Caki2 (cell line): ENCODE measurements at regions not wholly inside any gene's neighbourhood (a gene's known extent, or its start where the extent isn't known, plus 50 kb on each side); places are given as distances from the start of the nearest gene placed in this dataset.

Experiments
- DNase-seq: peaks from one replicate; pipeline ENCODE4 v3.0.0-alpha.2; 2015; ENCODE audit warnings: low read depth
- in situ Hi-C: cut with HindIII; loops from 2 replicates; pipeline ENCODE4 v1.10.0; 2016; ENCODE audit warnings: low sequenced_read_pairs, low pct_unique_long_range_greater_than_20kb, mixed read lengths

DNA sequence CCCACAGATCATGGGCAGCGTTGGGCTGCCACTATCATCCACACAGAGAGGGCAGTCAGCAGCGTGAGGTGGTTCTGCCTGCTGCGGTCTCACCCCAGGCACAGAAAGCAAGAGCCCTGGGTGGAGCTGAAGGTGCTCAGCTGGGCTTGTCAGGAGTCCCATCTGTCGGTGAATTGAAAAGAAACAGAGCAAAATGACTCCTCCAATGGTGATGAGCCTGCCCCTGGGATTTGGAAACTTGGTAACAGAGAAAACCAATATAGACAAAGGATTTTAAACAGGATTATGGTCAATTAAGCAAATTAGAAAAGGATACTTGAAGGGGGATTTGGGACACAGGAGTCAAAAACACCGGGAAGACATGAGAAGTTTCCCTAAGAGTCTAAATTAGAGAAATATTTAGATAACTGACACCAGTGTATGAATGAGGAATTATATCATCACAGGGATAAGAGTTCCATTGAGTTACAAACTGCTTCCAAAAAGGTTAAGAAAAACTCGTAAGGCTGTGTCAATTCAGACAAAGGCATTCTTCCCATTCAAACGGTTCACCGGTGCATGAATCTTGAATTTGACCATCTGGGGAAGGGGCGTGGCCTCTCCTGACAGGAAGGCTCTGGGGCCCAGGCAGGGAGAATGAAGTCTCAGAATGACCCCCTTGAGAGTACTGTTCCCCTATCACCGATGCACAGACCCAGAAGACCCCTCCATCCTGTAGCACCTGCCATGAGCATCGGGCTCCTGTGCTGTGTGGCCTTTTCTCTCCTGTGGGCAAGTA, 70.0 kb upstream of the PRSS58 start:
- in situ Hi-C loops: no loop called here
- DNase-seq: no peak

DNA sequence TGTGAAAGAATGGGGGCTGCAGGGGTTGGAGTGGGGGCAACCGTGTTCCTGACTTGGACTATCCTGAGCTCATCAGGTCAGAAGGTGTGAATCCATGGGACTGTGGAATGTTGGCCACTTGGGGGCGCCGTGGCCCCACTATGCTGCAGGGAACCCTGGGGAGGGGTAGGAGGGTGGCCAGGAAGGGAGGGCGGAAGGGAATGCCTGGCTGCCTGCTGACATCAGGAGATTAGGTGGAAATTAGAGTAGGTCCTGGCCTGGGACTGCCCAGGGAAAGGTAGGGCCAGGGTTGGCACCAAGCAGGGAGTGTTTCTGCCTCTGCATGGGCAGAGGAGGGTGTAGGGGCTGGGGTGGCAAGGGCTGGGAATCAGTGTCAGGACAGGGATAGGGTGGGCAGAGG, 65.8 kb upstream of the PRSS58 start:
- DNase-seq: peak; percentile 43
- in situ Hi-C loops: no loop called here

DNA sequence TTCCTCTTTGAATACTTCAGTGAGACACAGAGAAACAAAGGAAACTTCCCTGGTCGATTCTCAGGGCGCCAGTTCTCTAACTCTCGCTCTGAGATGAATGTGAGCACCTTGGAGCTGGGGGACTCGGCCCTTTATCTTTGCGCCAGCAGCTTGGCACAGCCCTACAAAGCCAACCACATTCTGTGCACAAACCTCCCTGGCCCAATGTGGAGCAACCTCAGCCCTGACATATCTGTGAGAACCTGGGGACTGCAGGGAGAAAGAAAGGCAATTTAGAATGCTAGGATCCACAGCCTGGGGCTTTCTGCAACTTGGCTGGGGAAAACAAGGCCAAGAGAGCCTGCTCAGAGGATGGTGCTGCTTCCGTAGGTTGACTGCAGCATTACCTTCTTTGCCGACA, 63.5 kb upstream of the PRSS58 start:
- in situ Hi-C loops: no loop called here
- DNase-seq: no peak

DNA sequence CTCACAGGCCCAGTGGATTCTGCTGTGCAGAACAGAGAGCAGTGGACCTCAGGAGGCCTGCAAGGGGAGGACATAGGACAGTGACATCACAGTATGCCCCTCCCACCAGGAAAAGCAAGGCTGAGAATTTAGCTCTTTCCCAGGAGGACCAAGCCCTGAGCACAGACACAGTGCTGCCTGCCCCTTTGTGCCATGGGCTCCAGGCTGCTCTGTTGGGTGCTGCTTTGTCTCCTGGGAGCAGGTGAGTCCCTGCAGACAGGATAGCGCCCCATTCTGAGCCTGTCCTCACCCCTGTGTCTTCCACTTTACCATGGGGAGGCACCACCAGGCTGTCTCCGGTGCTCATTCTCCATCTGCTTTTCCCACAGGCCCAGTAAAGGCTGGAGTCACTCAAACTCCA, 63.0 kb upstream of the PRSS58 start:
- in situ Hi-C loops: no loop called here

DNA sequence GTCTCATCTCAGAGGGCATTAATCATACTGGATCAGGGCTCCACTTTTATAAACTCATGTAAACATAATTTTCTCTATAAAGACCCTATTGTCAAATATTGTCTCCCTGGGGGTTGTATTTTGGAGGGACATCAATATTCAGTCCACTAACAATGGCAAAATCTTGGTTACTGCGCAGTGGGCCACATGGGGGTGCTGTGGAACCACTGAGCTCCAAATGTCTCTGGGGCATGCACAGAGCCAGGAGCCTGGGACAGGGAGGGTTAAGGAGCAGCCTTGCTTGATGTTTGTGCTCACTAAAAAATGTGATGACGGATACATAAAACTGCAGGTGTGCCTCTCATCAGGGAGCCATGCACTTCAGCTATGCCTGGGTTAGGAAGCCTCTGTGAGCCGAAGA, 62.1 kb upstream of the PRSS58 start:
- DNase-seq: no peak
- in situ Hi-C loops: no loop called here

More for the DNA sequence above, 63.0 kb upstream of the PRSS58 start:
- DNase-seq: no peak

DNA sequence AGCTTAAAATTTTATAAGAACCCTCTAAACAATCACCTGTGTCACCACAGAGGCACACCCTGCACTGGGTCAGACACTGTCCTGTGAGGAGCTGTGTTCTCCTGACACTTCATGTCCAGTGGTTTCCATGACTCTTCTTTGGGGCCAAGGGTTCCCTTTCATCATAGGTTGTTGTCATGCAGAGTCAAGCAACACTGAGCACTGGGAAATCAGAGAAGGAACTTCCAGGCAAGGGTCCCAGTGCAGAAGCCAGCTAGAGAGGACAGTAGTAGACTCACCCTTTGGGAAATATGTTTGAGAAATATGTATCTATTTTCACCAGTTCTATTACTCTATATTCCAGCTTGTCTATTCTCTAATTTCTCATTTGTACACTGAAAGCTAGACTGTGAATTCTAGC, 56.4 kb upstream of the PRSS58 start:
- DNase-seq: no peak
- in situ Hi-C loops: no loop called here

DNA sequence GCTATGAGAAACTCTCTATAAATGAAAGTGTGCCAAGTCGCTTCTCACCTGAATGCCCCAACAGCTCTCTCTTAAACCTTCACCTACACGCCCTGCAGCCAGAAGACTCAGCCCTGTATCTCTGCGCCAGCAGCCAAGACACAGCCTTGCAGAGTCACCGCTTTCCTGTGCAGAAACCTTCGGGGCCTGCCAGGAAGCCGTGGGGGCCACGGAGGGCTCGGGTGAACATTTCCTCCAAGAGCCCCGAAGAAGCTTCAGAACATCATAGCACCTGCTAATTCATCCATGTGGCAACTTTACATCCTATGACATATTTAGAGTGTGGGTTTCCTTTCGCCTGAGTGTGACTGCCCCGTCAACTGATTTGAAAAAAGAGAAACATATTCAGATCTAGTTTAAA, 55.7 kb upstream of the PRSS58 start:
- DNase-seq: no peak
- in situ Hi-C loops: no loop called here

DNA sequence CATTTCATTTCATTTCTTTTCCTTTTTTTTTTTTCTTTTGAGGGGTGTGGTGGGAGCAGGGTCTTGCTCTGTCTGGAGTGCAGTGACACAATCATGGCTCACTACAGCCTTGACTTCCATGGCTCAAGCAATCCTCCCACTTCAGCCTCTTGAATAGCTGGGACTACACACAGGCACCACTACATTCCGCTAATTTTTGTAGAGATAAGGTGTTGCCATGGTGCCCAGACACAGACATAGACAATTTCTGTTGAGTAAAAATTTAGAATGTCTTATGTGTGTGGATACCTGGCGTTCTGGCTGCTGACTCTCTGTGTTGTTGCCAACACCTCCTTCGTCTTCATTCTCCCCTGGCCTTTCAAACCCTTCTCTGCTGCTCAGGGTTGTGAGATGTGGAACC, 54.0 kb upstream of the PRSS58 start:
- DNase-seq: no peak
- in situ Hi-C loops: no loop called here

DNA sequence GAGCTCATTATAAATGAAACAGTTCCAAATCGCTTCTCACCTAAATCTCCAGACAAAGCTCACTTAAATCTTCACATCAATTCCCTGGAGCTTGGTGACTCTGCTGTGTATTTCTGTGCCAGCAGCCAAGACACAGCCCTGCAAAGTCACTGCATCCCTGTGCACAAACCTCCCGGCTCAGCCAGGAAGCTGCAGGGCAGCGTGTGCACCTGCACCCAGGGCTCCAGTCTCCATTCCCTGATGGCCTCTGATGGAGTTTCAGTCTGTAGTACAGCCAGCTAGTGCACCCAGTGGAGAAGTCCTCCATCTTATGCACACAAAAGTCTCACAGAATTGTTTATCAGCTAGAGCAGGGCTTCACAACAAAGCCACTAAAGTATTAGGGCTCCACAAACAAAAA, 51.1 kb upstream of the PRSS58 start:
- no peak for DNase-seq
- in situ Hi-C loops: no loop called here

DNA sequence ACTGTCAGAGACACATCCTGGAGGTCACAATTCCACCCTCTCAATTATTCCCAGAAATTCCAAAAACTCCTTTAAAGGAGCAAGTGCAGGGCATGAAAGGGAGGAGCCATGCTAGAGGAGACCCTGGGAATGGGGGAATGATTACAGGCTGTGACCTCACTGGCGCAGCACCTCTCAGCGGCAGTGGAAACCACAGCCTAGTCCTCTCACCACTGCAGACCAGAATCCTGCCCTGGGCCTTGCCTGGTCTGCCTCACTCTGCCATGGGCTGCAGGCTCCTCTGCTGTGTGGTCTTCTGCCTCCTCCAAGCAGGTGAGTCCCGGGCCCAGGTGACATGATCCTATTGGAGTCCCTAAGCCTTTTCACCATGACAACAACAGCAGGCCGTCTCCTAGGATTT, 50.5 kb upstream of the PRSS58 start:
- in situ Hi-C loops: no loop called here

More for the DNA sequence above, 50.5 kb upstream of the PRSS58 start:
- no peak for DNase-seq
